DND-41 (cell line): ENCODE measurements at regions not wholly inside any gene's neighbourhood (a gene's known extent, or its start where the extent isn't known, plus 50 kb on each side); places are given as distances from the start of the nearest gene placed in this dataset.

Source experiments
- ATAC-seq: fragments of 200-7000 bp; cut with Tn5 transposase; 3 replicates; pipeline ENCODE4 v1.9.1; 2021; ENCODE audit warnings: low read depth; ENCODE audit not compliant: insufficient read depth
- DNase-seq: peaks from one replicate; pipeline ENCODE4 v3.0.0-alpha.2; 2020
- H2AFZ ChIP-seq: 2 replicates; pipeline ENCODE4 v1.6.0; 2012; ENCODE audit warnings: low read depth, low read length
- H3K27ac ChIP-seq: 2 replicates; pipeline ENCODE4 v1.5.1; 2012; ENCODE audit warnings: low read length, inconsistent platforms
- H3K27me3 ChIP-seq: fragments of 200-600 bp; sonication (generic); 2 replicates; pipeline ENCODE4 v1.6.0; 2012; ENCODE audit warnings: low read length, mild to moderate bottlenecking, inconsistent platforms; ENCODE audit not compliant: insufficient read depth, poor library complexity
- H3K36me3 ChIP-seq: 2 replicates; pipeline ENCODE4 v1.5.1; 2012; ENCODE audit warnings: low read length, inconsistent platforms; ENCODE audit not compliant: insufficient read depth
- H3K4me1 ChIP-seq: 2 replicates; pipeline ENCODE4 v1.5.1; 2012; ENCODE audit warnings: mild to moderate bottlenecking, low read length; ENCODE audit not compliant: insufficient read depth
- H3K4me2 ChIP-seq: 2 replicates; pipeline ENCODE4 v1.6.0; 2012; ENCODE audit warnings: mild to moderate bottlenecking, moderate library complexity, low read length, inconsistent platforms; ENCODE audit not compliant: insufficient read depth
- H3K4me3 ChIP-seq, 2 experiments: fragments of 200-600 bp in 1 of 2; shearing (Covaris generic) in 1 of 2; 2 replicates each; pipeline ENCODE4 v1.5.1; 2012 to 2016; ENCODE audit warnings: inconsistent platforms in 2 of 2, low read length in 2 of 2, mild to moderate bottlenecking in 2 of 2, low read depth in 1 of 2, moderate library complexity in 1 of 2
- H3K79me2 ChIP-seq: 2 replicates; pipeline ENCODE4 v1.6.0; 2012; ENCODE audit warnings: low read length, inconsistent platforms; ENCODE audit not compliant: insufficient read depth
- H3K9ac ChIP-seq: 2 replicates; pipeline ENCODE4 v1.6.0; 2012; ENCODE audit warnings: low read depth, mild to moderate bottlenecking, inconsistent platforms, low read length, moderate library complexity
- H3K9me3 ChIP-seq: 2 replicates; pipeline ENCODE4 v1.5.1; 2012; ENCODE audit warnings: low read length, moderate library complexity, mild to moderate bottlenecking, inconsistent platforms; ENCODE audit not compliant: insufficient read depth, severe bottlenecking
- H4K20me1 ChIP-seq: 2 replicates; pipeline ENCODE4 v1.6.0; 2012; ENCODE audit warnings: low read length; ENCODE audit not compliant: insufficient read depth
- CTCF ChIP-seq: IDR thresholded peaks from 2 replicates; pipeline ENCODE4 v1.5.1; 2012; ENCODE audit warnings: borderline replicate concordance, low read length, moderate library complexity, mild to moderate bottlenecking; ENCODE audit not compliant: poor library complexity, severe bottlenecking; ENCODE audit errors: extremely low read depth
- EZH2 ChIP-seq: IDR thresholded peaks from 3 replicates; pipeline ENCODE4 v1.6.1; 2012; ENCODE audit warnings: borderline replicate concordance, low read depth, mild to moderate bottlenecking, moderate library complexity, low read length, inconsistent platforms; ENCODE audit not compliant: severe bottlenecking

- Histone ChIP-seq H3K4me1 (no peaks in the 10 kb centered on the region), H3K27me3 (no peaks in the 10 kb centered on the region), H3K4me3 (no peak overlapping the region), H3K79me2 (no peaks in the 10 kb centered on the region), H3K36me3 (no peaks in the 10 kb centered on the region), H2AFZ (no peak overlapping the region), H3K27ac (no peak overlapping the region), H3K4me2 (no peak overlapping the region), H4K20me1 (peaks cover 5% of the 10 kb centered on the region; the same call in 1 of the 2 replicates), H3K9me3 (no peaks in the 10 kb centered on the region), H3K9ac (no peak overlapping the region)
- ATAC-seq = no peak
- TF ChIP-seq EZH2 (no peak), CTCF (no peak)
- DNase-seq = no peak
Observed at GRCh38 chr22:27616033-27616432, 185.5 kb downstream of the MN1 start.

GRCh38 chr22:27617214-27617881 lies 184.2 kb downstream of the MN1 start:
- no peaks in the 10 kb centered on the region for H3K36me3 ChIP-seq
- no peak for ATAC-seq
- H3K4me2 ChIP-seq = no peak overlapping the region
- peaks cover 5% of the 10 kb centered on the region; the same call in 1 of the 2 replicates for H4K20me1 ChIP-seq
- H3K4me3 ChIP-seq = no peak overlapping the region
- no peak overlapping the region for H2AFZ ChIP-seq
- H3K79me2 ChIP-seq = no peaks in the 10 kb centered on the region
- no peaks in the 10 kb centered on the region for H3K4me1 ChIP-seq
- H3K27me3 ChIP-seq = no peaks in the 10 kb centered on the region
- H3K9me3 ChIP-seq = no peaks in the 10 kb centered on the region
- TF ChIP-seq CTCF (no peak), EZH2 (no peak)
- H3K9ac ChIP-seq = no peak overlapping the region
- DNase-seq = no peak
- no peak overlapping the region for H3K27ac ChIP-seq

DNA sequence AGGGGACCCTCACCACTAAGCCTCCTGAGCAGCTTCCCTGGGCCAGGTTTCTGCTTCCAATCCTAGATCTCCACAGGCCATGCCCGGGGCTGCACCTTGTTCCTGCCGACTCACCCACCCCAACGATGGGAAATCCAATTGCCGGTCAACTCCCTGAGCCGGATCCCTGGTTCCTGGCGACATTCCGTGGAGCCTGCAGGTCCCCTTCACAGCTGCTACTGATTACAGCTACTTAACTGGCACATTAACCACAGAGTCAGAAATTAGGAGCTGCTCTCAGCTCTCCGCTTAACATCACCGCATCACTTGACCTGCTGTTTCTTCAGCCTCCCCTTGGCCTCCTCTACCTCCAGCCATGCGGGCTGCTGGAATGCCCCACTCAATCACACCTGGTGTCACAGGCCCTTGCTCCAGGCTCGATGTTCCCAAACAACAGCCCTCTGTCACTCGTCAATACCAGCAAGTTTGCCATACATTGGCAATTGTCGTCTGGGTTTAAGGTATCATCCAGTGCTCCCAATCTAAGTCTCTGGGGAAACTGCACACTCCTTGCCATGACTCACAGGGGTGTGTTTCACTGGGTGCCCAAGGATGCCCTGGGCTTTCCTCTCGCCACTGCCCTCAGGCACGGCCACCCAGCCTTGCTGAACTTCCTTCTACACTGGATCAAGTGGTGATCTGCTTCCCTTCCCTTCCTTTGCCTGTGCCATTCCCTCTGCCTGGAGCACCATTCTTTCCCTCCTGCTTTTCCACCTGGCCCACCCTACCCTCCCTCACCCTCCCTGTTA lies 181.0 kb downstream of the MN1 start:
- H3K4me3 ChIP-seq = no peak overlapping the region
- no peaks in the 10 kb centered on the region for H3K4me1 ChIP-seq
- no peaks in the 10 kb centered on the region for H3K27me3 ChIP-seq
- TF ChIP-seq CTCF (no peak), EZH2 (no peak)
- H3K79me2 ChIP-seq = no peaks in the 10 kb centered on the region
- DNase-seq (no peak), ATAC-seq (no peak)
- no peak overlapping the region for H3K9ac ChIP-seq
- H4K20me1 ChIP-seq = 0 out of 2 replicates have a peak, but pooled peaks cover 5% of the 10 kb centered on the region
- no peak overlapping the region for H3K27ac ChIP-seq
- no peaks in the 10 kb centered on the region for H3K9me3 ChIP-seq
- H3K36me3 ChIP-seq = no peaks in the 10 kb centered on the region
- no peak overlapping the region for H2AFZ ChIP-seq
- H3K4me2 ChIP-seq = no peak overlapping the region
